Mesodermal cell (in vitro differentiated cells): ENCODE measurements at regions not wholly inside any gene's neighbourhood (a gene's known extent, or its start where the extent isn't known, plus 50 kb on each side); places are given as distances from the start of the nearest gene placed in this dataset.
"Not testable (repeated sequence)": the region's sequence is repeated elsewhere in the genome, so short reads cannot be mapped to it uniquely, and the experiment has no call there.

Experiments used
- H3K27ac ChIP-seq: 2 replicates; pipeline ENCODE4 v1.7.0; 2013; ENCODE audit warnings: mild to moderate bottlenecking, low read depth, low read length, moderate library complexity; ENCODE audit not compliant: severe bottlenecking
- H3K36me3 ChIP-seq: 2 replicates; pipeline ENCODE4 v1.7.1; 2013; ENCODE audit warnings: mild to moderate bottlenecking, low read length, moderate library complexity; ENCODE audit not compliant: control insufficient read depth, insufficient read depth
- H3K4me1 ChIP-seq: one replicate; pipeline ENCODE4 v1.7.1; 2013; ENCODE audit warnings: mild to moderate bottlenecking, low read length; ENCODE audit not compliant: insufficient read depth, control insufficient read depth, poor library complexity, severe bottlenecking
- H3K4me3 ChIP-seq: 2 replicates; pipeline ENCODE4 v1.7.0; 2013; ENCODE audit warnings: low read length, control low read depth, mild to moderate bottlenecking; ENCODE audit not compliant: insufficient read depth, poor library complexity, severe bottlenecking; ENCODE audit errors: extremely low read depth
- H3K9me3 ChIP-seq: 2 replicates; pipeline ENCODE4 v1.7.1; 2013; ENCODE audit warnings: mild to moderate bottlenecking, low read length, moderate library complexity; ENCODE audit not compliant: control insufficient read depth
- WGBS, 2 experiments: methylation state at CpG; one replicate each; pipeline ENCODE4 v1.1.5; 2013; ENCODE audit warnings: missing lambda C conversion rate in 2 of 2; ENCODE audit not compliant: insufficient coverage in 2 of 2; 5-methylcytosine and 5-hydroxymethylcytosine counted together

GRCh38 chr22:23484651-23485050 is 95.4 kb downstream of the IGLL1 start:
- Histone ChIP-seq H3K4me1 (no peaks in the 10 kb centered on the region), H3K27ac (no peak overlapping the region), H3K36me3 (no peaks in the 10 kb centered on the region), H3K4me3 (no peak overlapping the region), H3K9me3 (no peaks in the 10 kb centered on the region)
- 77 to 100% methylated on average over 4 of the region's 5 CpGs for WGBS, 2 experiments

GRCh38 chr22:23481369-23481768 is 98.7 kb downstream of the IGLL1 start:
- Histone ChIP-seq H3K9me3 (no peaks in the 10 kb centered on the region), H3K27ac (no peak overlapping the region), H3K36me3 (no peaks in the 10 kb centered on the region), H3K4me1 (no peaks in the 10 kb centered on the region), H3K4me3 (no peak overlapping the region)
- WGBS, 2 experiments: 97 to 100% methylated on average over 1 to 3 of the region's 5 CpGs

GRCh38 chr22:23478175-23478574 is 101.9 kb downstream of the IGLL1 start:
- no peak overlapping the region for H3K27ac ChIP-seq
- H3K9me3 ChIP-seq: no peaks in the 10 kb centered on the region
- 85 to 94% methylated on average over 3 to 4 of the region's 4 CpGs for WGBS, 2 experiments
- H3K36me3 ChIP-seq: no peaks in the 10 kb centered on the region
- no peaks in the 10 kb centered on the region for H3K4me1 ChIP-seq
- H3K4me3 ChIP-seq: no peak overlapping the region

DNA sequence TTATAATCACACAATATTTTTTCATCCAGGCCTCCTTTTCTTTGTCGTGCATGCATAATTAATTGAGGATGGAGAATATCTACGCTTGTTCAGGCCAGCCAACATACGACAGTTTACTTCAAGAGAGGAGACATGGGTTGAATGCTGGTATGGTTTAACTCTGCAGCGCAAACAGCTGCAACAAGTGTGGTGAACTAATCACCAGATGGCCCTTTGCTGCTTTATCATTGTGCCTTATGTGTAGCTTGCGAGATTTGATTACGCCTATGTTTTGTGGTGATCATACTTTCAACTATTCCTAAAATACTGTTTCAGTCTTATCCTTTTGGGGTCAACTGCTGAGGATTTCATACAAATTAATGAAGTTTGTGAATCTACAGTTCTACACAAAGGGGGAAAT is 105.6 kb downstream of the IGLL1 start:
- not testable (repeated sequence) for H3K27ac ChIP-seq, H3K4me3 ChIP-seq, H3K36me3 ChIP-seq, H3K4me1 ChIP-seq, H3K9me3 ChIP-seq
- WGBS, 2 experiments: 100% methylated on average over 1 of the region's 6 CpGs

DNA sequence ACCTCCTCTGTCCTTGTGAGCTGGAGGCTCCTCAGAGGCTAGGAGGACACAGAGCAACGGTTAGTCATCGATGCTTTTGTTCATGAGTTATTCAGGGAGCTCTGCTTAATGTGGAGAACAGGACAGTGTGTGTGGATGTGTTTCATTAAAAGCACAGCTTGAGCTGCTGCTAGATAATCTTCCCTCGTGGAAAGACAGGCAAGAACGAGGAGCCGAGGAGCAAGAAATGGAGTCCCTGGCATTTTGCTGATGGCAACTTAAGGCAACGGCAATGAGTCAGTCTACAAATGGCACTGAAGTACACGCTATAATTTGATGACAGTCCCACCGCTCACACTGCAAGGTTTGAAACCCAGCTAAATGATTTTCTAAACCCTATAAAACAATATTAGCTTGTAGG is 106.2 kb downstream of the IGLL1 start:
- WGBS, 2 experiments: 78 to 93% methylated on average over 6 of the region's 8 CpGs
- Histone ChIP-seq H3K4me3 (no peak overlapping the region), H3K4me1 (no peaks in the 10 kb centered on the region), H3K36me3 (no peaks in the 10 kb centered on the region), H3K9me3 (no peaks in the 10 kb centered on the region), H3K27ac (no peak overlapping the region)

GRCh38 chr22:23472376-23472775 is 107.7 kb downstream of the IGLL1 start:
- H3K4me3 ChIP-seq, H3K4me1 ChIP-seq, H3K9me3 ChIP-seq, H3K27ac ChIP-seq, H3K36me3 ChIP-seq: not testable (repeated sequence)
- no CpG with 5 or more reads among the region's 7 CpGs for WGBS, 2 experiments

DNA sequence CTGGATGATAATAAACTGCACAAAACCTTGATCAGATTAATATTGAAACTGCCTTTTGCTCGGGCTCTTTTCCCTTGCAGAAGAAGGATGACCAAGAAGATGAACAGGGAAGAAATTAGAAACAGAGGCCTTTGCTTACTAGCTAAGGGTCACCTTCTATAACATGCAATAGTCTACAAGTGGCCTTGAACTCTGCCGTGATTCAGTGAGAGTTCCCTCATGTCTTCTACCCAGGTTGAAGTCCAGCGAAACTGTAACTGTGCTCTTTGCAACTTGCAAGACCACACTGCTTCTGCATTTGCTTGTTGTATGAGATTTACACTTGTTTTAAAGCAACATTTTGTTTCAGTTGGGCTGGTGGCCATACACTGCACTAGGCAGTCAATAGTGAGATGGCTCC is 108.4 kb downstream of the IGLL1 start:
- H3K9me3 ChIP-seq: no peaks in the 10 kb centered on the region
- WGBS, 2 experiments: 85 to 100% methylated on average over 2 to 3 of the region's 3 CpGs
- H3K4me3 ChIP-seq: no peak overlapping the region

GRCh38 chr22:23470811-23471389 is 109.2 kb downstream of the IGLL1 start:
- Histone ChIP-seq H3K36me3 (no peaks in the 10 kb centered on the region), H3K9me3 (no peaks in the 10 kb centered on the region), H3K4me1 (no peaks in the 10 kb centered on the region), H3K4me3 (no peak overlapping the region), H3K27ac (no peak overlapping the region)
- 91 to 96% methylated on average over 8 of the region's 8 CpGs for WGBS, 2 experiments

More for the DNA sequence above, 108.4 kb downstream of the IGLL1 start:
- H3K27ac ChIP-seq: no peak overlapping the region
- no peaks in the 10 kb centered on the region for H3K4me1 ChIP-seq
- no peaks in the 10 kb centered on the region for H3K36me3 ChIP-seq

DNA sequence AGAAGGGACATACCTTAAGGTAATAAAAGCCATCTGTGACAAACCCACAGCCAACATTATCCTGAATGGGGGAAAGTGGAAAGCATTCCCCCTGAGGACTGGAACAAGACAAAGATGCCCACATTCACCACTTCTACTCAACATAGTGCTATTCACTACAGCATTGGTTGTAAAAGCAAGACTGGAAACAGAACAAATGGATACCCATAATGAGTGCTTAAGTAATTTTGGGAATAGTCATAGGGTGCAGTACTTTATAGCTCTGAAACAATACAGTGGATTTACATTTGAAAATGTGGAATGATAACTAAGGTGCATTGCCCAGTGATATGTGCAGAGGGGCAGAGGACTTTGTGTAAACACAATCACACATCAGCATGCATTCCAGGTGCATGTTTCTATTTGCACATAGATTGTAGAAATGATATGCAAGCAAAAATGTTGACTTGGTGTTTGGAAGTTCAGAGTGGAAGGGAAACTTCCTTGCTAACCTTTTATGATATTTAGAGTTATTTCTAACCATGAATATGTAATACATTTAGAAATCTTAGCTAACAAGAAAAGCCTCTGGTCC is 112.3 kb downstream of the IGLL1 start:
- Histone ChIP-seq H3K4me1 (no peaks in the 10 kb centered on the region), H3K4me3 (no peak overlapping the region), H3K27ac (no peak overlapping the region), H3K36me3 (no peaks in the 10 kb centered on the region), H3K9me3 (no peaks in the 10 kb centered on the region)

- no peaks in the 10 kb centered on the region for H3K9me3 ChIP-seq
- no peak overlapping the region for H3K4me3 ChIP-seq
- H3K27ac ChIP-seq: no peak overlapping the region
- 84 to 91% methylated on average over 4 to 7 of the region's 7 CpGs for WGBS, 2 experiments
- H3K36me3 ChIP-seq: no peaks in the 10 kb centered on the region
- no peaks in the 10 kb centered on the region for H3K4me1 ChIP-seq
Measured at GRCh38 chr22:23466351-23466750, 113.7 kb downstream of the IGLL1 start.

GRCh38 chr22:23464796-23465195 is 115.3 kb downstream of the IGLL1 start:
- WGBS, 2 experiments: 100% methylated on average over 2 to 3 of the region's 6 CpGs

More at GRCh38 chr22:23464796-23465195, 115.3 kb downstream of the IGLL1 start:
- H3K27ac ChIP-seq, H3K36me3 ChIP-seq, H3K9me3 ChIP-seq, H3K4me3 ChIP-seq, H3K4me1 ChIP-seq: not testable (repeated sequence)
